ENCODE measurements at regions not wholly inside any gene's neighbourhood (a gene's known extent, or its start where the extent isn't known, plus 50 kb on each side); places are given as distances from the start of the nearest gene placed in this dataset.

GRCh38 chr3:145854499-145854898, 306.5 kb downstream of the PLOD2 start:
- TF ChIP-seq CTCF (IDR thresholded peaks at IDR 0.05) (no peak), POLR2A (IDR thresholded peaks at IDR 0.05) (no peak)

Data from breast epithelium (tissue), 3 donors.